NCI-H82 treated with DMSO at 0.1 percent for 48 hours (cell line): ENCODE measurements at regions not wholly inside any gene's neighbourhood (a gene's known extent, or its start where the extent isn't known, plus 50 kb on each side); places are given as distances from the start of the nearest gene placed in this dataset.
"Not testable (repeated sequence)": the region's sequence is repeated elsewhere in the genome, so short reads cannot be mapped to it uniquely, and the experiment has no call there.

Experiments used
- DNase-seq: peaks from one replicate; lab custom pipeline; 2025; ENCODE audit not compliant: unreplicated experiment; lab: John Stamatoyannopoulos, UW

DNA sequence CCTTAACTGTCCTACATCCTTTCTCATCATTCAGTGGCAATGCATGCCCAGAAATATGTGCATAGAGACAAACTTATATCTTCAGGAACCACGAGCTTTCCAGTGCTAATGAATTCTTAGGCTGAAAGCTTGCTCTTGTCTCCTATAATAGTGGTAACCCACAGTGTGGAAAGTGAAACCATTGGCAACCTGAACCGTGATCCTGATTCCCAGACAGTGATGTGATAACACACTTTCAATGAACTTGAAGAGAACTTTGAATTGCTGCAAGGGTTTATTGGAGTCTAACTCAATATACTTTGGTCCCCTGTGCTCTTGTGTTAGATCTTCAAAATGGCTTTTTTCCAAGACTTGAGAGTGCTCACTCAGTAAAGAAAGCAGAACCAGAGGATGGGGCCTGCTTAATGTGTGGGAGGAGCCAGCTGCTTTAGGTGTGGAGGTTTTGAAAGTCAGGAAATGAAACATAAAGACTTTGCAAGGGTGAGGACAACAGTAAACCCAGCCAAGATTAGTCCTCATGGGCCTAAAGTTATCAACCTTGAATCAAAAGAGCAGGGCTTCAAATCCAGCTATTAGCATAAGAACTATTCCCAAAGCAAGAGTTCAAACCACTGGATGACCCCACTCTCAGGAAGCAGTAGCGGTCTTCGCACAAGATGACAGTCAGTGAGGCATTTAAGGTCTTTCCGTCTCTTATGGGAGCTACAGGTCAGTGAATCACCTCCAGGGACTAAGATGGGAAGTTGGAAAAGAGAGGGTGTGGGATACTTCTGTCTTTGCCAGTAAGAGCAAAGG lies 332.4 kb upstream of the NRP1 start:
- no peak for DNase-seq

GRCh38 chr10:33665501-33665900 lies 331.0 kb upstream of the NRP1 start:
- no peak for DNase-seq

- DNase-seq: no peak
Observed at GRCh38 chr10:33664070-33664469, 329.6 kb upstream of the NRP1 start.

- no peak for DNase-seq
Observed at GRCh38 chr10:33661580-33662336, 327.3 kb upstream of the NRP1 start.

DNA sequence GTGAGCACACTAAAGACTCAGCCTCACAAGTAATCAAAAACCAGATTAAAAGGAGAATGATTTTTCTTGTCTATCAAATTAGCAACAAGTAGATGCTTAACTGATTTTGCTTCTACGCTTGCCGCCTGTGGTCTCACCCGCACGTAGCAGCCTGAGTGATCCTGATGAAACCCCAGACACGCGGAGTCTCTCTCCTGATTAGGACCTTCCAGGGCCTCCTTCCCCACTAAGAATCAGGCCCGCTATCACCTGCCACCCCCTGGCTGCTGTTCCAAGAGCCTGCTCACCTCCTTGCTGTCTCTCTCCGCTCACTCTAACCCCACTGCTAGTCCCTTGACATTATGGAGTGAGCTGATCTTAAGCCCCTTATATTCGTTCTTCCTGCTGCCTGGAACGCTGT lies 325.9 kb upstream of the NRP1 start:
- DNase-seq: no peak

- DNase-seq: no peak
Observed at GRCh38 chr10:33657913-33658312, 323.4 kb upstream of the NRP1 start.

DNA sequence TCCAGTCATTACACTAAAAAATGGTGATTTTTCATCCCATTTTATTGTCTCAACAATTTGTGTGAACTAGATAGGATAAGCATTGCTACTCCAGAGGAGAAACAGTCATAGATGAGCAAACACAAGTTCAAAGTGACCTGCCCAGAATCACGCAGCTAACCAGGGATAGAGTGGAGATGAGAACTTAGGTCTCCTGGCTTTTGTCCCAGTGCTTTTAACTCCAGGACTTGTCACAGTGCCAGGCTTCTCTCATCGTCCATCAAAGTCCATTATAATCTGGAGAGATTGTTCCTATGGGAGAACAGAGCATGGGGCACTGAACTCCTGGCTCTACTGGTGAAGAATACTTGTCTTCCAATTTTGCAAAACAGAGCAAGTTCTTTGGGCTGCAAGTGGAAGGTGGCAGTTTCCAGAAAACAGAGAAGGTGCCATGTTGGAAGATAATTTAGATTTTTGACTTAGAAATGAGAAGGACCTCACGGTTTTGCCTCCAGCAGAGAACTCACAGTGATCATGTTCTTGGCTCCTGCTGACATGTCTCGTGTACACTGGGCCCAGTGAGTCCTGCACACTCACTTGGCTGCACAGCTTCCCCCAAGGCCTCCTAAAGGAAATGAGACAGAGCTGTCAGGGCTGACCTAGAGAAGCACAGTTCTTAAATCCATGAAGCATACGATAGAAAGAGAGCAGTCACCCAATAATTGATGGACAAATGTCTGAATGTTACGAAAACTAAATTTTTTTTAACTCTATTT lies 322.9 kb upstream of the NRP1 start:
- DNase-seq: no peak

DNA sequence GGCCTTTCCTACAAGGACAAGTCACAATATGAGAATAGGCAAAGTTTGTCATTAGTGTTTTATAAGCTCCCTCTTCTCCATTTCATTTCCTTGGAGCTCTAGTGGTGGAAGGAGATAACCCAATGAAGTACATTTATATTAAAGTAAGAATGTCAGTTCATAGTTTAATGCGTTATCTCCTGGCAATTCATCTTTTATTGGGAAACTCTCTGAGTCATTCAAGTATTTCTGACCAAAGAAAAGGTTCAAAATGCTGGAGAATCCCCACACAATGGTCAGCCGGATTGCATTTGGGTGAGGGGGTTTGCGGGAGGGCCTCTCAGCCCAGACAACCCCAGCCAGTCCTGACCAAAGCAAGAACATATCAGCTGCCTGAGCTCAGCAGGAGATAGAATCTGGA lies 321.5 kb upstream of the NRP1 start:
- no peak for DNase-seq

- DNase-seq: no peak
Observed at GRCh38 chr10:33655165-33655815, 320.8 kb upstream of the NRP1 start.

DNA sequence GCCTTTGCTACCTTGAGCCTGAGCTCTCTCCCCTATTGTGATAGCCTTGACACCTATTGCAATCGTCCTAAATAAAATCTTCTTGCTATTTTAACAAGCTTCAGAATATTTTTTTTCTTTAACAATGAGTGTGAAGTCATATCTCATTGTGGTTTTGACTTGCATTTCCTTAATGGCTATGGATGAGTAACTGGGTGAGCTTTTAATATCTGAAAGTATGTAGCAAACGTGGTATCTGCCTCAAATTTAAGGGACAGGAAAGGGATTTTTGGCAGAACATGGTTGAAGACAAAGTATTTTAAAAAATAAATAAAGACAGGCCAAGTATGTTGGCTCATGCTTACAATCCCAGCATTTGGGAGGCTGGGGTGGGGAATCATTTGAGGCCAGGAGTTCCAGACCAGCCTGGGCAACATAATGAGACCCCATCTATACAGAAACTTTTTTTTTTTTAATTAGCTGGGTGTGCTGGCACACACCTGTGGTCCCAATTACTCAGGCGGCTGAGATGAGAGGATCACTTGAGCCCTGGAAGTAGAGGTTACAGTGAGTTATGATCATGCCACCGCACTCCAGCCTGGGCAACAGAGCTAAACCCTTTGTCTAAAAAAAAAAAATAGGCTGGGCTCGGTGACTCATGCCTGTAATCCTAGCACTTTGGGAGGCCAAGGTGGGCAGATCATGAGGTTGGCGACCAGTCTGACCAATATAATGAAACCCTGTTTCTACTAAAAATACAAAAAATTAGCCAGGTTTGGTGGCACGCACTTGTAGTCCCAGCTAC lies 319.3 kb upstream of the NRP1 start:
- DNase-seq: no peak

GRCh38 chr10:33652870-33653269 lies 318.4 kb upstream of the NRP1 start:
- DNase-seq: no peak

GRCh38 chr10:33650131-33650530 lies 315.7 kb upstream of the NRP1 start:
- DNase-seq: not testable (repeated sequence)

- DNase-seq: no peak
Observed at GRCh38 chr10:33643042-33643441, 308.6 kb upstream of the NRP1 start.

- no peak for DNase-seq
Observed at GRCh38 chr10:33638891-33639290, 304.4 kb upstream of the NRP1 start.

- DNase-seq: no peak
Observed at GRCh38 chr10:33638374-33638773, 303.9 kb upstream of the NRP1 start.

DNA sequence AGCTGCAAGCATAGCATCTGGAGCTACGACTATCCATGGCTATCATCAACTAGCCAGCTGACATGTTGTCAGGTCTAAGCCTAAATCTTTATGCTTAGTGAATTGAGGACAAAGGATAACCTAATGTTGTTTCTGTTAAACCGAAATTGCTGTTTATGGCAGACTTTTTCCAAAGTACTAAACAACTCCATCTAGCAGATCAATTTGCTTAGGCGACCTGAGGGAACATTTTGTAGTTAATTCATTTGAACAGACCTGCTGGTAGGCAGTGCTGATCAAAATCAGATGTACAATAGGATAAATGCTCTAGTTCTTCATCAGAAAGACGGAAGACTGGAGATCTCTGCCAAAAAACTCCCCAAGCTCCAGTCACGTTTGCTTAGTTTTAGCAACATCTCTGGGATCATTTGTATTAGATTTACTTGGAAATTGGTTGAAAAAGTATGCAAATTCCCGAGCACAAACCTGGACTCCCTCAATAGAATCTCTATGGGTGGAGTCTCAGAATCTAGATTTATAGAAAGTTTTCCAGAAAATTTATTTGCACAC lies 301.6 kb upstream of the NRP1 start:
- DNase-seq: no peak

GRCh38 chr10:33632432-33632831 lies 298.0 kb upstream of the NRP1 start:
- no peak for DNase-seq

- DNase-seq: no peak
Observed at GRCh38 chr10:33631991-33632390, 297.5 kb upstream of the NRP1 start.

DNA sequence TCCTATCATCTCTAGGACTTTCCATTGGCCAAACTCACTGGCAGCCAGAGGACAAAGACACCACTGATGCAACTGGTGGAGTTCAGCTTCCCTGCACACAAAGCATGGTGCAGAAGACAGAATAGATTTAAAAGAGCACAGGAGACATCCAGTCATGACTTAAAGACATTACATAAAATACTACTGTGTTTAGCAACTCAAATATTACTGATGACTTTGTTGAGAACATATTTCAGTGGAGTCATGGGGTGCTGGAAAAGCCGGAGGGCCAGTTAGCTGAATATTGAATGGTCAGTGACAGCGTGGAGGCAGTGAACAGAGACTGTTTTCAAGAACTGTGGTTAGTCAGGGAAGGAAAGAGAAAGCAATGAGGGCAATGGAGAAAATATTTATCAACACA lies 296.3 kb upstream of the NRP1 start:
- DNase-seq: no peak

GRCh38 chr10:33627611-33628010 lies 293.1 kb upstream of the NRP1 start:
- DNase-seq: no peak
